ENCODE measurements at regions not wholly inside any gene's neighbourhood (a gene's known extent, or its start where the extent isn't known, plus 50 kb on each side); places are given as distances from the start of the nearest gene placed in this dataset.

GRCh38 chr9:3732077-3733038 lies 206.6 kb upstream of the RFX3 start:
- peak; percentile 86 for DNase-seq (ENCODE audit: low read depth)

DNA sequence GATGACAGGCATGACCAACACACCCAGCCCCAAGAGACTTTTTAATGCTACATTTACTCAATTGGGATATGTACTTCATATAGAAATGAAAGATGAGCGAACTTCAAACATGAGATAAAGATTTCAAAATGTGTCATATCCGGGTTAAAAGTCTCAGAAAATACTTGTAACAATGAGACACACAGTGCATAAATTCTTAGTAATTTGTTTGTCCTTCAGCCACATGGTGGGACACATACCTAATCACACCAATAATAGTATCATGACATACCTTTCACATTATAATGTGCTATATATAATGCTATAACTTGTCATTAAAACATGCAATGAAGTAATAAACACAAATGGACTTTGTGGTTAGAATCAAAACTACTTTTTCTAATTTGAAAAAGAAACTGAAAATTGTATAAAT lies 204.7 kb upstream of the RFX3 start:
- no peak for DNase-seq (ENCODE audit: low read depth)

DNA sequence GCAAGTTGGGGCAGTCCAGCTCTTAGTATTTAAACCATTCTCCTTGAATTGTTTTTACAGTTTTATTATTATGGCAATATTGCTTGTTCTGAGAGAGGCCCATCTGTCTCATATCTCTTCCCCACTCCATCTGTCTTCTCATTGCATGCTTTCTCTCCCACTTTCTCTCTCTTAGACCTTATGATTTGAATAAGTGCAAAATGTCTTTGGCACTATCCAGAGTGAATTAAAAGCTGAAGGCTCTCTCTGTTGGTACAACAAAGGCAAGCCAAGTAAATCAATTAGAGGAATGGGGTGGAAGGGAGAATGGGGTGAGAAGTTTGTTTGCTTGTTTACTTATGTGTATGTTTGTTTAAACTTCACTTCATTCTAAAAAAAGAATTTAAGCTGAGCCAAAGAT lies 195.3 kb upstream of the RFX3 start:
- DNase-seq (ENCODE audit: low read depth): no peak

DNA sequence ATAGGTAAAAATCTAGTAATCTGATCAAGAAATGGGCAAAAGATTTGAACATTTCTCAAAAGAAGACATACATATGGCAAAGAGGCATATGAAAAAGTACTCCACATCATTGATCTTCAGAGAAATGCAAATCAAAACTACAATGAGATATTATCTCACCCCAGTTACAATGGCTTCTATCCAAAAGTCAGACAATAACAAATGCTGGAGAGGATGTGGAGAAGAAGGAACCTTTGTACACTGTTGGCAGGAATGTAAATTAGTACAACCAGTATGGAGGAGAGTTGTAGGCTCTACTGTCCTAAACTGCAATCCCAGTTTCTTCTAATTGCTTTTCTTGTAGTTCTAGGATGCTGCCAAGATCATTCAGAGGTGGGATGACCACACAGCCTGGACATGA lies 193.5 kb upstream of the RFX3 start:
- no peak for DNase-seq (ENCODE audit: low read depth)

GRCh38 chr9:3716415-3716814 lies 190.6 kb upstream of the RFX3 start:
- DNase-seq (ENCODE audit: low read depth): no peak

GRCh38 chr9:3708751-3709150 lies 182.9 kb upstream of the RFX3 start:
- DNase-seq (ENCODE audit: low read depth): peak; percentile 31

DNA sequence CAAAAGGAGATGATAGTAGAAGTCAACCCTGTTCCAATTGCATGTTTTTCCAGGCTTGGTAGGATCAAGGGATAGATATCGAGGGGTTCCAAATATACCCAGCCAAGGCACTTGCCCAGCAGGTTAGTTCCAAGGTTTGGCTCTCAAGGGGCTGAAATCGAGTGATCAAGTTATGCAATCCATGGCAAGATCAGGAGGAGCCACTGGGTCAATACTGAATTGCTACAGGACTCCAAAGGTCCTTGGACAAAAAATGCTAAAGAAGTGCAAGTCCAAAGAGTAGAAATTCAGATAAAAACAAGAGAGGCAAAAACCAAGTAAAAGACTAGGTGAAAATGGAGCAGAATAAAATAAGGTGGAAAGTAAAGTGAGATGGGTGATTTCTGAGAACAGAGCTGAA lies 179.1 kb upstream of the RFX3 start:
- no peak for DNase-seq (ENCODE audit: low read depth)

DNA sequence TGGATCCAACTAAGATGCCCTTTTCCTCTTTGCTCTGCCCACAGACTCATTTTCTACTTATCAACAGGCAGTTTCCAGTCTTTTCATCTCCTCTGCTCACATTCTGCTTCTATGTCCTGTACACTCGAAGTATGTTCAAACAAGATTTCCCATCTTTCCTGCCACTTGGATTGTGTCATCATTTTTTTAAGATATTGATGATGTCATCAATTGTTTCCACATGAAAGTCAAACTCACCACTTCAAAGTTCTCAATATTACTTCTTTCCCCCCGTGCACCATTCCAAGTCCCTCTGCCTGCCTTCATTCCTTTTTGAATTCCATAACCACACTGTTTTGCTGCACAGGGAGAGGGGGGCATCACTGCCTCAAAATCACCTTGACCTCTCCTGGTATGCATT lies 175.0 kb upstream of the RFX3 start:
- no peak for DNase-seq (ENCODE audit: low read depth)

DNA sequence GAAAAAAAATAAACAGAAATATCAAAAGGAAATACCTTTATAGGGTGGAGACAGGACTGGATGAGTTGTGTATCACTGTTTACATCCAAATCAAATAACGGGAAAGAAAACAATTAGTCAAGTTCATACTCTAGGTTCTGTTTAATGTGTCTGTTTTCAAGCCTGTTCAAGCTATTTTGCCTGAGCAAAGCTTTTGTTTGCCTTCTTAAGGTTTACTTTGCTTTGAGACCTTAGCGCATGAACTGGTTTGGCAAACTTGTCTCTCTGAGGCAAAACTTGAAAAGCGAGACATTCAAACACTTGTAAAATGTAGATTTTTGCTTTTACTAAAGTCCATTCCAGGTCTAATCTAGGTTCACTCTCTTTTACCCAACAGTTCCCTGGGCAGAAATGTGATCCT lies 174.1 kb upstream of the RFX3 start:
- no peak for DNase-seq (ENCODE audit: low read depth)

GRCh38 chr9:3698531-3698930 lies 172.7 kb upstream of the RFX3 start:
- DNase-seq (ENCODE audit: low read depth): no peak

DNA sequence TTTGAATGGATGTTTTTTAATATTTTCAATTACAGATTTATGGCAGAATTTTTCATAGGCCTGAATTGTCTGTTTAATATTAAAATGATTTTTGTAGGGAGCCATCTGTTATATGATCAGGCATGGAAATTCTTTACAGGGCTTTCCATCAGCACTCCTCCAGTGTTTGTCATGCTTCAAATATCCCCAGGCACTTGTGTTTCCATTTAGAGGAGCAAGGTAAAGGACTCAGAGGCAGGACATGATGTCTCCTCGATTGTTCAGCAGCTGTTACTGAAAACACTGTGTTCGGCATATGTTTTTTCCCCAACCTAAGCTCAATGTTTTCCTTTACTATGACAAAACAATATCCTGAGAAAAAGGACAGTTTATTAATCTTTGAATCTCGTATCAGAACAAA lies 172.3 kb upstream of the RFX3 start:
- no peak for DNase-seq (ENCODE audit: low read depth)

DNA sequence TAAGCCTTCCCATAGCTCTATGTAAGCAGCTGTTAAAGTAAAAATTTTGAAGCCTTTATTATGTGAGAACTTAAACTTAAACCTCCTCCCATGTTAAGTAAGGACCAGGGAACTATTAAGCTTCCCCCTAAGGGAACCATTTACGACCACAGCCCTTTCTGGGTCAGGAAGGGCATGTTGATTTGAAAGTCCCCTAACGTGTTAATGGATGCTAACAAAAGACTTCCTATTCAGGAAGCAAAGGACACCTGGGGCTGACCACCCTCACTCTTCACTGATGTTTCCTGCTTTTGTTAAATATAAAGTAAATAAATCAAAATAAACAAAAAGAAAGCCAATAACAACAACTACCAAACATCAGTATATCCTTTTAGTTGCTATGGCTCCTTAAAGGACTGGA lies 170.6 kb upstream of the RFX3 start:
- no peak for DNase-seq (ENCODE audit: low read depth)

DNA sequence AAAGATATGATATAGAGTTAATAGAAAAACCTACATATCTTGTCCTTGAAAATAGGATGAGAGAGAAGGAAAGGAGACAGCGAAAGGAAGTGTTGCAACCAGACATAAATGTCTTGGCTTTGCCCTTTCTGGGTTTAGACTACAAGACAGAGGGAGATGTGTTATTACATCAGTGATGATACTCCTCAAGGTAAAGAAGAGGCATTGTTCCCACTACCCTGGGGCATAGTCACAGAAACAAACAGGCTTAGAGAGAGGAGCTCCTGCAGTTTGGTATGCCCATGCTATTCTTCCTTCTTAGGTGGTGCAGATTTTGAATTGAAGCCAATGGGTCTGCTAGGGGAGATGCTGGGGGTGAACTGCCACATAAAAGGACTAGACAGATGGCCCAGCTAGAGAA lies 166.8 kb upstream of the RFX3 start:
- DNase-seq (ENCODE audit: low read depth): no peak

GRCh38 chr9:3689555-3689954 lies 163.8 kb upstream of the RFX3 start:
- no peak for DNase-seq (ENCODE audit: low read depth)

DNA sequence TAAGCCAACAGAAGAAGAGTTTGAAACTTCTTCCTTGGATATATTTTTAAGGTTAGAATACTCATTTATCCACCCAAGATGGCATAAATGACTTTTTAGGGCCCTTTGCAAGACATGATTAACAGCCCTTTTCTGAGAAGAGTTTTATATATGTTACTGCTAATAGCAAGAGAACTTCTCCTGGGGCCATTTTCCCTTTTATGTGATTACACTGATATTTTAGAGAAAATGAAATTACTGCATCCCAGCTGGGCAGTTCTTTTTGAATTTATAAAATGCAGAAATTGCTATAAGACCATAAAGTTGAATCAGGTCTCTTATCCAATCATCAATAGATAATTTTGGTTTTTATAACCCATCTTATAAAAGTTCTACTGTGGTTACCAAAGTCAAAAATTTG lies 161.3 kb upstream of the RFX3 start:
- no peak for DNase-seq (ENCODE audit: low read depth)

- no peak for DNase-seq (ENCODE audit: low read depth)
These were observed 156.4 kb upstream of the RFX3 start for GRCh38 chr9:3682186-3682585.

DNA sequence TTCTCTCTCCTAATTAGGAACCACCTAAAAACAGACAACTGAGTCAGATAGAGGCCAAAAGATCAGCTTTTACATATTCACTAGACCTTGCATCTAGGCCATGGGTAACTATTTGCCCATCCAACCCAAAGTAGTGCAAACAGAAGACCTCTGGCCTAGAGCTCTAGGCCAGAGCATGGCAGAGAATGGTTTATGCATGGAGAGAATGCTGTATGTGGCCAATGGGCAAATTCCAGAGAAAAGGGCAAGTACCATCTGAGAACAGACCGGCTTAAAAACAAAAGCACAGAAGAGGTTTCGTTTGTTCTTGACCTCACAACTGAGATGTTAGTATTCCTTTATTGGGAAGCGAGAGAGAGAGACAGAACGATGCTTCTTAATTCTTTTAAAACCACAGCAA lies 151.7 kb upstream of the RFX3 start:
- no peak for DNase-seq (ENCODE audit: low read depth)

- no peak for DNase-seq (ENCODE audit: low read depth)
These were observed 151.0 kb upstream of the RFX3 start for GRCh38 chr9:3676766-3677165.

DNA sequence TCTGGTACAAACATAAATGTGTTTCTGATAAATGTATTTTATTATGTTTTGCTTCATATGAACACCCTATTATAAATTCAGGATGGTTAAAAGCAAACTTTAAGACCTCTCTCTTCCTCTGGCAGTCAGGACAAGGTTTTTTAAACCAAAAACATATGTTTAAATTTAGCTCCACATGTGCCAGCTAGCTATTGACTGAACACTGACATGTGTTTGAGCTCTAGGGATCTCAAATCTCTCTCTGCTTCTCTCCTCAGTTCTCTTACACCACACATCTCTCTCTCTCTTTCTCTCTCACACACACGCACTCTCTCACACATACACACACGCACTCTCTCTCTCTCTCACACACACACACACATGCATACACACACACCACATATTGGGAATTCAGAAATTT lies 150.1 kb upstream of the RFX3 start:
- no peak for DNase-seq (ENCODE audit: low read depth)

GRCh38 chr9:3674561-3674960 lies 148.8 kb upstream of the RFX3 start:
- DNase-seq (ENCODE audit: low read depth): no peak

DNA sequence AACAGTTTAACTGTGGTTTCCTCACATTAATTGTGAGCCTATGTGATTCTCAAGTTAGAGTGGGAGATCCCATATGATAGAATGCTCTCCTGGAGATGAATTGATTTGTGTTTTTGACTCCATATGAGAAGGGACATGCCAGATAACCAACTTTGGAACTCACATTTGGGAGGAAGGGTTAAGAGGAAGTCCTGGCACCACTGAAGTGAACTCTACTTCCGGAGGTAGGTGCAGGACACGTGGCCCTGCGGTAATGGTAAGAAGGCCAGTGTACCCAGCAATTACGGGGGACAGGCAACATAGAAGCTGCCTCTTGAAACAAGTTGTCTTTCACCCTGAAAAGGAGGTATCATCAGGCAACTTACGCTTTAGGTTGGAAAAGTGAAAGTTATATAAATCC lies 146.6 kb upstream of the RFX3 start:
- DNase-seq (ENCODE audit: low read depth): no peak

DNA sequence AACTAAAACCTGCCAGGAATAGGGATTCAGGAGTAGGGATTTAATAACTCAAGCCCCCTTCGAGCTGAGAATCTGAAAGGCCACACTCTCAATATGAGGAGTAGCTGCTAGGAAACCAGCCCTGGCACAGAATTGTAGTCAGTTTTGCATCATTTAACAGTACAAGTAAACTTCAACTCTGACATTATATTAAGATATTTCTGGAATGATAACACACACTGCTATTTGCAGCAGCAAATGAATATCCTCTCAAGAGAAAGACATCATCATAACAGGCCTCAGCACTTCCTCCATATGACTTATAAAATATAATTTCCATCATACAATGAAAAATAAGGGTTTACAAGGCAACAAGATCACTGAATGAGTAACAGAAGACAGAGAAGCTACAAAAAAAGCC lies 138.2 kb upstream of the RFX3 start:
- peak; percentile 4 for DNase-seq (ENCODE audit: low read depth)

- peak; percentile 40 for DNase-seq (ENCODE audit: low read depth)
These were observed 136.9 kb upstream of the RFX3 start for GRCh38 chr9:3662671-3663070.

DNA sequence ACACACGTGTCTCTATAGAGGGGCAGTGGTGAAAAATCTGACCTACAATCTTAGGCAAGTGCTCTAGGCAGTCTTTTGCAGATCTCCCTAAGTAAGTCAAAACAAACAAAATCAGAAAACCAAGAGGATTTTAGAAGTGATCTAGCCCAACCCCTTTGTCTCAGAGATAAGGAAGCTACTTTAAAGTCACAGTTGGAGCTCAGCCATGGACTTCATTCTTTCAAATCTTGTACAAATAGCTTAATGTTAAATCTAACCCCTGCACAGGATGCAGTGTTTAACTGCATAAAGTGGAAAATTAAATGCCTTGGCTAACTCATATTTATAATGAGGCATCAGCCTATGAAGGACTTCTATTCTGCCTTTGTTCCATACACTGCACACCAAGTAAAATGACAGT lies 135.1 kb upstream of the RFX3 start:
- no peak for DNase-seq (ENCODE audit: low read depth)

Measured in amniotic epithelial cell (primary cell).